GM12873 (cell line): ENCODE measurements at regions not wholly inside any gene's neighbourhood (a gene's known extent, or its start where the extent isn't known, plus 50 kb on each side); places are given as distances from the start of the nearest gene placed in this dataset.

Experiments used
- CTCF ChIP-seq: IDR thresholded peaks from 2 replicates; pipeline ENCODE4 v1.5.1; 2012; ENCODE audit warnings: low read depth, mild to moderate bottlenecking, moderate library complexity, low read length, control low read depth; ENCODE audit not compliant: insufficient read depth; ENCODE audit errors: missing control alignments

- TF ChIP-seq CTCF, result no peak
Observed at GRCh38 chr5:17021602-17021932, 85.5 kb upstream of the MYO10 start.

DNA sequence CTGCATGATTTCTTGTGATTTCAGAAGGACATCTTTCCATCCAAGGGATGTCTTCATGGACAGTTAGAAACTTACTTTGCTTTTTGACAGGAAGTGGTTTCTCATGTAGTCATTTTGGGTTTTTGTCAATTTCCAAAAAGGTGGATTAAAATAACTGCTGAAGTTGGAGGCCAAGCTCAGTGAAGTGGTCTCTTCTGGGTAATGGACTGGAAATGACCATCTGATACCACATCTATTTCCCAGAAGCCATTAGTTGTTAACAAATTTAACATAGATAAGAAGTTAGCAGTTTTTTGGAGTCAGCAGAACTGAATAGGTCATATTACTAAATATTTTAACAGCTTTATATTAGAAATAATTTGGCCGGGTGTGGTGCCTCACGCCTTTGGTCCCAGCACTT lies 86.2 kb upstream of the MYO10 start:
- TF ChIP-seq CTCF, result no peak

GRCh38 chr5:17024686-17025180 lies 88.6 kb upstream of the MYO10 start:
- no peak for TF ChIP-seq CTCF

DNA sequence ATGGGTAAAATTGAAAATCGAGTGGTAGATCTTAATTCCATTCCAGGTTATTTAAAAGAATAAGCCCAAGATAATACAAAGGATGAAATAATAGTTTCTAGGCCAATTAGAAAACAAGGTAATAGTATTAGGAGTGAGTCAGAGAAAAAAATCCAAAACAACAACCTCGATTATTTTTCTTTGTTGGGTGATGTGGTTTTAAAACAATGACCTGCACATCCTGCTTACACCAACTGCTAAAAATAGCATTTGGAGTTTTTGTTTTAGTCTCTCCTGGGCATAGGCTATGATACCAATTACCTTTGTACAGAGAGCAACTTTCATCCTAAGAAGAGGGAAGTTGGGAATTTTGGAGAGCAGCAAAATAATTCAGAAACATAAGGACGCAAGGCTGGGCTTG lies 101.7 kb upstream of the MYO10 start:
- TF ChIP-seq CTCF, result no peak

- TF ChIP-seq CTCF, result no peak
Observed at GRCh38 chr5:17039170-17039569, 103.1 kb upstream of the MYO10 start.

DNA sequence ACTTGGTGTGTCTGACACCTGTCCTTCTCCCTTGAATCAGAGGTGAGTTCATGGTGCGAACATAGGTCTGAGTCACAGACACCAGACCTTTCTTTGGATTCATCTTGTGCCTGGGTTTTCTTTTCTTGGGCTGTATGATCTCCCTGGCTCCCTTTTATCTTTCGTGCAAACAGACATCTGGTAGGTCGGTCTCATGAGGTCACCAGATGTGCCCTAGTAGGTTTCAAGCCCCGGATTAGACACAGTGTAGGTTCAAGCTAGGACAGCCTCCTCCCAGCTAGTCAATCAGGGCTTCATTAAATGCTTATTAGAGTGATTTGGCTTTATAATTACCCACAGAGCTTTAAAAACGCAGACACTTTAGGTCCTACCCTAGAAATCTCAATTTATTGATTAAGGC lies 106.0 kb upstream of the MYO10 start:
- no peak for TF ChIP-seq CTCF

- TF ChIP-seq CTCF, result no peak
Observed at GRCh38 chr5:17046320-17046719, 110.2 kb upstream of the MYO10 start.

GRCh38 chr5:17050236-17050635 lies 114.1 kb upstream of the MYO10 start:
- no peak for TF ChIP-seq CTCF
